ENCODE measurements at regions not wholly inside any gene's neighbourhood (a gene's known extent, or its start where the extent isn't known, plus 50 kb on each side); places are given as distances from the start of the nearest gene placed in this dataset.
"Not testable (repeated sequence)": the region's sequence is repeated elsewhere in the genome, so short reads cannot be mapped to it uniquely, and the experiment has no call there.

DNA sequence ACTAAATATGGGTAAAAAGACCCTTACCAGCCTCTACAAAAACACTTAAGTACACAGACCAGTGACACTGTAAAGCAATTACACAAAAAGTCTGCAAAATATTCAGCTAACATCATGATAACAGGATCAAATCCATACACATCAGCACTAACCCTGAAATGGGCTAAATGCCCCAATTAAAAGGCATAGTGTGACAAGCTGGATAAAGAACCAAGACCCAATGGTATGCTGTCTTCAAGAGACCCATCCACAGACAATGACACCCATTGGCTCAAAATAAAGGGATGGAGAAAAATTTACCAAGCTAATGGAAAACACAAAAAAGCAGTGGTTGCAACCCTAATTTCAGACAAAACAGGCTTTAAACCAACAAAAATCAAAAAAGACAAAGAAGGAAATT lies 221.0 kb upstream of the ISL1 start:
- DNase-seq, result no peak

DNA sequence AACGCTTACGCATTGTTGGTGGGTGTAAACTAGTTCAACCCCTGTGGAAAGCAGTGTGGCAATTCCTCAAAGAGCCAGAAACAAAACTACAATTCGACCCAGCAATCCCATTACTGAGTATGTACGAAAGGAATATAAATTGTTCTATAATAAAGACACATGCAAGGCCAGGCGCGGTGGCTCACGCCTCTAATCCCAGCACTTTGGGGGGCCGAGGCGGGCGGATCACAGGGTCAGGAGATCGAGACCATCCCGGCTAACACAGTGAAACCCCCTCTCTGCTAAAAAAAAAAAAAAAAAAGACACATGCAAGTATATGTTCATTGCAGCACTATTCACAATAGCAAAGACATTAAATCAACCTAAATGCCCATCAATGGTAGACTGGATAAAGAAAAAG lies 217.6 kb upstream of the ISL1 start:
- not testable (repeated sequence) for DNase-seq

DNA sequence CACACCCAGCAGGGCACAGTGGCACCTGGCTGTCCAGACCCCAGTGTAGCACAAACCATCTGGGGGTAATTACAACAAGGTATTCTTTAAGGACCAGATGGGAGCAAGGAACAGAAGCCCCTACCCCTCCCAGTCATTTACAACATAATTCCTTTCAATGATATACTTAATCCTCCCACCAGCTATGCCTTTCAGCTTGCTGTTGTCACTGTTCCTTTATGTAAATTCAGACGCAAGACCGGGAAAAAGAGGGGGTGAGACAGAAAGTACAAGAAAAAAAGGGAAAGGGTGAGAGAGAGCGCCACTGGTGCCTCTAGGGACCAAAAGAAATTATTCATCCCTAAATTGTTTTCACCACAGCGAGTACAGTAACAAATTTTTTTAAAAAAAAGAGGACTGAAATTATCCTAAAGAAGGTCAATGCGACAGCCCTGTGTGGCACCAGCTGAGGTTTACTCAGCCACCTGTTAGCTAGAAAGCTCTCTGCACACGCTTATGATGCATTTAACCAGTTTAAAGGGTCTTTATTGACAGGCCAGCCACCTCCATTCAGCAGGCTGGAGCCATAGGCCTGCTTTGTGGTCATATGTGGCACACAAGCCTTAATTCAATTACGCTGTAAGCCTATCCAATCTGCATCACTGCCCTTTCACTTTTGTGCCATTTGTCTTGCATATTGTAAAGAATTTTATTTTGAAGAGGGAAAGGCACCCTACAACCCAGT lies 210.2 kb upstream of the ISL1 start:
- DNase-seq, result no peak

DNA sequence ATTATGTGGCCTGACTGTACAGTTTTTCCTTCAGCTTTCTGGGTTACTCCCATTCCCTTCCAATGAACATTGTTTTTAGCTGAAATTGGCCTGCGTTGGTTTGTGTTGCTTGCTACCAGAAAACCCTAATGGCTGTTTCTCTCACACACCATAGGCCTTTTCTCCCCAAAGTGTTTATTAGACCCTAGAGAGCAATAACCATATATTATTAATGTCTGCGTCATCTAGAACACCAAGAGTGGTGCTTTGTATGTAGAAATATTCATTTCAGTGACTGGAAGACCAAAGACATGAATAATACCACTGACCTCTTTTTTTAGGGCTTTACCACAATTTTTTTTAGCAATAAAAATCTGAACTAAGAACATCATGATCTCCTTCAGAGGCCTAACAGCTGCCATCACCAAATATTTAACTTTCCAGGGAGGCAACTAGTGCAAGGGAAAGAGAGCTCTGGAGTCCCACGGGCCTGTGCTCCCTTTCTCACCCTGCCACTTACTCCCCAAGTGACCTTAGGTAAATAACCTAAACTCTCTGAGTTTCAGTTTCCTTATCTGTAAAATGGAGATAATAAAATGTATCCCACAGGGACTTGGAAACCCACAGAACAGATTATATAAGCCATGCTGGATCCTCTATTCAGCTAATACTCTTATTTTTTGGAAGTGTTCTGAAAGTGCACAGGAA lies 201.9 kb upstream of the ISL1 start:
- no peak for DNase-seq

DNA sequence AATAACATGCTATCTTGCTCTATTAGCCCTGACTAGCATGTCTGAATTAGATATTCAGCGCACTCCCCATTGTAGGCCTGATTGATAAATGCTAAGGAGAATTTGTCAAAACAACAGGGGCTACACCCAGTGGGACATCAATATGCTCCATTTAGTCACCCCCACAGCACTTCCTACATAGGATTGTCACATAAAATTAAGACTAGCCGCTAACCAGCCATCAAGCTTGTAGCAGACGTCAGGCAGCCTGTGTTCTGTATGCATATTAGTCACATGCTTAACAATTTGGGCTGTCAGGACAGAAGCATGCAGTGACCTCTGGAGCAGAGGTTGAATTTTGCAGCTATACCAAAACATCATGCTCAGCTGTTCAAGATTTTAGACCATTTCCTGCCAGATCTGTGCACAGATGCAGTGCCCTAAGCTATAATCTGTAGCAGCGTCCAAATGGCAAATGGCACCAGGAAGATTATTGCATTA lies 197.4 kb upstream of the ISL1 start:
- peak in 2 of 3 donors; percentile 1 to 2 for DNase-seq

DNA sequence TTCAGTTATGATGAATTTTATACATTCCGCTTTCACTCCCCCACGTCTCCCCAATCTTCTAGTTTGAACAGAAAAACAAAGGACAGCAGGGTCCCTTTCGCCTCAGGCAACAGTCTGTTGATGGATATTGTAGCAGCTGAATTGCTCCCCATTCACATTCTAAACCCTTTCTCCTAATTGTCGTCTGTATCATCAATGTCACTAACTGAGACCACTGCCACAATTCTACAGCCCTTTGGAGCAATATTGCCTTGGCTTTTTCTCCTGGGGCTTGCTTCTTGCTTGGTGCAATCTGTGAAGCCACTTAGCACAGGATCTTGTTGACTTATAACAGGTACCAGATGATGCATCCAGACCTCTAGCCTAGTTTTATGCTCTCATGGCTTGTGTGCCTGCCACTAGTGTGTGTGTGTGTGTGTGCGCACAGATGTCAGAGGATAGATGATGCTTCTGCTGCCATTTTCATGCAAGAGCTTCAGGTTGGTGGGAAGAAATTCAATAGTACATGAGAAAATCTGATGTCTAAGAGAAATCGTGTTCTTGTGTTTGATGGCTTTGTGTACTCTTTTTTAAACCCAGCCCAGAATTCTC lies 195.2 kb upstream of the ISL1 start:
- DNase-seq, result no peak

DNA sequence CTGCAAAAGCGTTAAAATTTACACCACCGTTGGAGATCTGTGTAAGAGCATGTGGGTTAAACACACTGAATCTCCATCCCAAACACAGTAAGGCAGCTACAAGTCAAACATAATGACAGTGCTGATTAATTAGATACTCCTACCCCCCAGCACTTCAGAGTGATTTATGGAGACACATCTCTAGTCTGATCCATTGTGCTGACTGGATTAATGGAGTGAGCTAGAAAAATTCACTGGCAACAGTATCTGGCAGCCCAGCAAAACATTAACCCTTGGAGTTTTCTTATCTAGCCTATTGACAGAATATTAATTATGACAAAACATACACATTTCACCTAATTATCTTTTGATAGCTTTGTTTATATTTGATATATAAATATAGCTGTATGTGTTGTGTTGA lies 188.6 kb upstream of the ISL1 start:
- DNase-seq, result no peak

DNA sequence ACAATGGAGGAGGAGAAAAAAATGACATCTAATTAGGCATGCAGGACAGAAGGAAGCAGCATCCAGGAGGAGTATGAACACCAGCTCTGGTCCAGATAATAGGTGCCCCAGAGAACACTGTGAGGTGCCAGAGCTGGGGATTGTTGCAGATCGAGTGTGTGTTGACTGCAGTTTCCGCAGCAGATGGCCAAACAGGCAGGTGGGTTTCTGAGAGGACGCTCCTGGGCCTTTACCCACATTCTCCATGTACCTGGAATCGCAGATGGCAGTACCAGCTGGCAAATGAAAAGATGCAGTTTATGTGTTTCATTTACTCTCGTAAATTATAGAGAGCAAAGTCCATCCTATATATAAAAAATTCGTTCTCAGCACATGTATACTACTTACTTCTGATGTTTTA lies 182.2 kb upstream of the ISL1 start:
- no peak for DNase-seq

DNA sequence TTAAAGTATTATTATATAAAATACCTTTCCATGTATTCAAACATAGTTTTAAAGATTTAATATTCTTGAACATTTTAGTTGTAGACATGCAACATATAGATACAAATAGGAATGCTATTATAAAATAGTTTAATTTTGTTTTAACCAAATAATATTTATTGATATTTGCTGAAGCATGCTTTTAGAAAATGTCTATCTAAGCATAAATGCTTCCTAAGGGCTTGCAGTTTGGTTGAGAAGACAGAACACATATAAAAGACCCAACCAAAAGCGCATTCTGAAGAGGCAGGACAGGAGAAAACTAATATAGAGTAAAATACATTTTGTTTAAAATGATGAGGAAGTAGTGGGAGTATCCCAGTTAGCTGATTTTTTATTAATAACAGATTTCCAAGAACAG lies 181.5 kb upstream of the ISL1 start:
- DNase-seq, result no peak

DNA sequence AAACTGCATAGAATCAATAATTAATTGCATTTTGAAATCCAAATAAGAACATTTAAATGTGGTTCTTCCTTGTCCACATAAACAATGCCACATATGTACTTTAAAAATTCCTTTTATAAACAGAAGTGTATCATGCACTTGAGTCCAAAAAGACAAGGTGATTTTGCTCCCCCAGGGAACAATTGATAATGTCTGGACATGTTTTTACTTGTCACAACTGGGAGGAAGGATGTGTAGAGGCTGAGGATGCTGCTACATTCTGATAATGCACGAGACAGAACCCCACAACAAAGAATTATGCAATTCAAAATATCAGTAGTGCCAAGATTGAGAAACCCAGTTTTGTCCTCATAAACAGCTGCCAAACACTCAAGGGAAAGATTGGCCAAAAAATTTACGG lies 181.1 kb upstream of the ISL1 start:
- no peak for DNase-seq

DNA sequence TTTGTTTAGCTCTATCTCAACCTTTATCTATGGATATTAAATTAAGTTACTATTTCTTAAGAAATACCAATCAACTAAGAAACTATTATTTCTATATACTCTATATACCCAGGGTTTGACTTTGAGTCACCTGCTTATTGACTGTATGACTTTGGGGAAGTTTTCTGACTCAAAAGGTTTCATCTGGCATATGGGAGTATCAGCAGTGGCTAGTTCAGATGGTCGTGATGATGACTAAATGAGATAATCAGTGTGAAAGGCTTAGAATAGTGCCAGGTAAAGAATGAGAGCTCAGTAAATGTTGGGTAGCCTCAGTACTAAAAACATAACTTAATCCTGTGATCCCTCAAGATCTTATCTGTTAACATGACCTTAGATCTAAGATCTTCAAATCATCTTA lies 179.7 kb upstream of the ISL1 start:
- DNase-seq, result no peak

DNA sequence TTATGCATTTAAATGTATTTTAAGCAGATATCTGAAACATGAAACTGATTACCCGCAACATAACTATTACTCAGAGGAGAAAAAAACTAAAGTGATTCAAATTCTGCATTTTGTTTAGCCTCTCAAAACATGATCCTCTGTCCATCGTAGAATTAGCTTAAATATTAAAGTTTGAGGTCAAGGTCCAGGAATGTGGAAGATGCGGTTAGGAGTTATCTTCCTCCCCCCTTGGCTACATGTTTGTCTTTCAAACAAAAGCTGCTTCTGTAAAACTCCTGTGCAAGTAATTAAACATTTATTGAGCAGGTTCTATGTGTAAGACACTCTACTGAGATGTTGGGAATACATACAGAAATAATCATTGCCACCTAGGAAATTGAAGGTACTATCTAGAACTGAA lies 175.0 kb upstream of the ISL1 start:
- DNase-seq, result no peak

DNA sequence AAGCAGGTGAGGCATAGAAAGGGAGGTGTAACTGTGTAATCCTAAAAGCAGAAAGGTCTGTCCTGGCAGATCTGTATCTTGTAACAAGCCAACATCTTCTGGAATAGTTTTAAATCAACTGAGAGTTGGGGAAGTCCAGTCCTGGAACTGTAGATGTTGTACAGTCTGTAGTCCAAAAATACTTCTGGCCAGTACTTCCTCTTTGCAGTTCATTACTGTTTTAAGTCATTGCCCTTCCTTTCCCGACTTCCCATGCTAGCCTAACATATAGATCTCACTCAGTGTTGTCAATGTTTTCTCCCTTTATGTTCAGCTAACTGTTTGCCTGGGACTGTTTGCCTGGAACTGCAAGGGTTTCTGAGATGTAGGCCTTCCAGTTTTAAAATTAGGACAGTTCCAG lies 168.5 kb upstream of the ISL1 start:
- DNase-seq, result no peak

DNA sequence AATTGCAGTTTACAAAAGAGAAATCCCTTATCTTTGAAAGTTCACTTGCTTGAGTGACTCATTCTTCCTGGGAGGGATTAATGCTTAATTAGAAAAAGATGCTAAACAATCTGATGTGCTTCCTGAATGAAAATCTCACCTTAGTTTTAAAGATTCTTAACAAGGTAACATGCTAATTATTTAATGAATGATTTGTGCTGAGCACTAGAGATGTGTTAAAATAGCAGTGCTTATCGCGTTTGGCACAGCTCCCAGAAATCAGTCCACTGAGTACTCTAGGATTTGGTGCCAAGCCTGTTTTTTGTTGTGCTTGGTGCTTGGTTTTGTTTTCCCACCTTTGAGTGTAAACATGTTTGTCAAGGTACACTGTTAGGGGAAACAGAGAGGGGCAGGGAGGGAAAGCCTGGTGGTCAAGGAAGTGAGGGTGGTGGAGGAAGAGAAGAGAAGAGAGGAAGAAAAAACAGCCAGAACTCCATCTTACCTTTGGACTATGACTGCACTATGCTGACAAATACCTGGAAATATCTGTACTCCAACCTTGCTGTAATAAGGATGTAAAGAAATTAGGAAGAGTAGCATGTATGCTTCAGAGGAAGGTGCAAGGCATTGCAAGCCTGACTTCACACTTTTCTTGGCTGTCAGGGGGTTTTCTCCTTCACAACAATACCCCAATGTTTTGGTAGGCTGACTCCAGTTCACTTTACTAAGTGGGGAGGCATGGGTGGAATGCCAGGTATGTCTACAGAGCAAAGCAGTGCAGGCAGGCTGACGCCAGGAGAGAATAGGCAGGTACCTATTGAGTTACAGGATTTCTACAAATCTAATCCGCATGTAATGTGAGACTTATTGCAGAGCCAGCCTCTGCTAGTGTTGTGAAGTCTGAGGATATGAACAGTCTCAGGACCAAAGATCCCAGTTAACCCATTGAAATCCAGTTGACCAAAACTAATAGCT lies 157.2 kb upstream of the ISL1 start:
- DNase-seq, result no peak

DNA sequence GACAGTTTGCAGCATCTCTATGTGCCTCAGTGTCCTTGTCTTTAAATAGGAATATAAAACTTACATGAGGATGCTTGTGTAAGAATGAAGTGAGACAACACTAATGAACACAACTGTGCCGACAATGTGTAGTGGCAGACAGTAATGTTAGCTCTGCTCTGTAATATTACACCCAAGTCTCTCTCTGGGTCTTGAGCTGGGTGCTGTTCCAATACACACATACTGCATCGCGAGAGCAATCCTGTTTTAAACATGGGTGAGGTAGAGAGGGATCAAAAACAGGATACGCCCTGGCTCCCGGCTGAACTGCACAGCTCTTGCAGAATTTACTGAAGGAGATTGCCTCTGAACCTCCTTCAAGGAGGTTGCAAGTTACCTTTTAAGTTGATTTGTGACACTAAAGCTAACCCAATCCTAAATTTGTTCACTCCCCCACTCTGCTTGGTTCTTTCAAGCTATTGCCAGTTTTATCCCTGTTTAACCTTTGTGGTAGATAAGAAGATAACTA lies 155.2 kb upstream of the ISL1 start:
- no peak for DNase-seq

DNA sequence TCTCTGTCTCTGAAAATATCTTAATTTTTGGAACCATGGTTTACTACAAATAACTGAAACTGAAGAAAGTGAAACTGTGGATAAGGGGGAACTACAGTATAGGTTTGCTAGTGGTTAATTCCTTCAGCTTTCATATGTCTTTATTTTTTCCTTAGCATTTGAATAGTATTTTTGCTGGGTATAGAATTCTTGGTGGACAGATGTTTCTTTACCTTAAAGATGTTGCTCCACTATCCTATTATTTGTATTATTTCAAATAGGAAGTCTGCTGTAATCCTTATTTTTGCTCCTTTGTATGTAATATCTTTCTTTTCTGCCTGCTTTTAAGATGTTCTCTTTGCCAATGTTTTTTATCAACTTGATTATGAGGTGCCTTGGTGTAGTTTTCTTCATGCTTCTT lies 152.9 kb upstream of the ISL1 start:
- DNase-seq, result no peak

DNA sequence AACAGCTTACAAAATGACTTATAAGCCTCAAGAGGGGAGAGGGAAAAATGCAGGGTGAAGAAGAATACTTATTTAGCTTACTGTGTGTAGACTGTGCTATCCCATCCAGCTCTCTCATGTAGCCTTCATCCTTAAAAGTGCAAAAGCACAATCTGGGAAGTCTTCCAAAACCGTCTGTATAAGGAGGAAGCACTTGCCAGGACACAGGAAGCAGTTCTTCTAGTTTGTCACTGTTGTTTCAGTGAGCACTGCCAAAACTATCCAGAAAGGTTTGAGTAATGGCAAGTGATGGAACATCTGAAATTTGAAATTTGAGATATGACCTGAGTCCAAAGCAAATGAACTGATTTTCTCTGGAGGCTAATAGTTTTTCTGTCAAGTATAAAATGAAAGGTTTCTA lies 140.8 kb upstream of the ISL1 start:
- no peak for DNase-seq

DNA sequence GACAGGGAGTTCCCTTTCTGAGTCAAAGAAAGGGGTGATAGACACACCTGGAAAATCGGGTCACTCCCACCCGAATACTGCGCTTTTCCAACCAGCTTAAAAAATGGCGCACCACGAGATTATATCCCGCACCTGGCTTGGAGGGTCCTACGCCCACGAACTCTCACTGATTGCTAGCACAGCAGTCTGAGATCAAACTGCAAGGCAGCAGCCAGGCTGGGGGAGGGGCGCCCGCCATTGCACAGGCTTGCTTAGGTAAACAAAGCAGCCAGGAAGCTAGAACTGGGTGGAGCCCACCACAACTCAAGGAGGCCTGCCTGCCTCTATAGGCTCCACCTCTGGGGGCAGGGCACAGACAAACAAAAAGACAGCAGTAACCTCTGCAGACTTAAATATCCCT lies 132.3 kb upstream of the ISL1 start:
- DNase-seq, result not testable (repeated sequence)

DNA sequence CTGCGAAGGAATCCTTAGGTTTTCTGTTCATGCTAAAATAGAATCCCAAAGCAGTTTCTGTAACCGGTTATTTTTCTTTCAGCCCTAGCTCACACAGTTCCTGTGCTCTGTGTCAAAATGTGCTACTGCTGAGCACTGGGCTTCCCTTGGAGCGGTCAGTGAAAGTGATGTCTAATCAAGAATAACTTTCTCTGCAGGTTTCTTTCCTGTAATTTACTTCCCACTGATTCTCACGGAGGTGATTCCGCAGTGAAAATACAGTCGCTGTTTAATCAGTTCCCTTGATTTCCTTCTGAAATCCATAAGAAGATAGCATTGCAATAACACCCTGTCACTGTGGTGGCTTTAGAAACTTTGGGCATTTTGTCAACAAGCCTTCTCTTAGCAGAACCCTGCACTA lies 112.0 kb upstream of the ISL1 start:
- no peak for DNase-seq

DNA sequence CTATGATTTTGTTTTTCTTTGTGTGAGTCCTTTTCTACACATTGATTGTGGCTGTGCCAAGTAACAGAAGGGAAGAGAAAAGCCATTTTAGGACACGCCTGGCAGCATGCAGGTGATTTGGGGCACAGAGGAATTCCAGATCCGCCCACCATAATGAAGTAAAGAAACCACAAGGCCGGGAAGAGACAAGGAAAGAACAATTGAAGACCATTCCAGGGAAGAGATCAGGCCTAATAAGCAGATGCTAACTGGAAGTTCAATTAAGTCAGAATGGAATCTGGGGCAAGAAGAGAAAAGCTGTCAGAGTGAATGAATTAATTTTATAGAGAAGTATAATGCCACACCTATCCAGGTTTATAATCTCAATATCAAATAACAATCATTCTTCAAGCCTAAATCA lies 110.2 kb upstream of the ISL1 start:
- no peak for DNase-seq

DNA sequence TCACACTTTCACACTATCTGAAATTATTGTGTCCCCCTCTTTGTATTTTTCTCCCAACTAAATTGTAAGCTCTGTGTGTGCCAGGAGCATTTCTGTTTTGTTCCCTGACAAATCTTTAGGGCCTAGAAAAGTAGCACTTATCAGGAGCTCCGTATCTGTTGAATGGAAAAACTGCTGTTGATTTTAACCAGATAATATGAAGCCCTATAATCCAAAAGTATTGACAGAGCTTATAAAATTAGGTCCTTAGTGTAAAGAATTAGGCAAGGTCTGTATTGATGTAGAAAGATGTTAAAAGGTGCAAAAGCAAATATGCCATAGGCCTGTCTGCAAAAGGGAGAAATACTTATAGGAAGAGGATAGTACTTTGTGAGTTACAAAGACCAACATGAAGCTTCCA lies 109.4 kb upstream of the ISL1 start:
- no peak for DNase-seq

DNA sequence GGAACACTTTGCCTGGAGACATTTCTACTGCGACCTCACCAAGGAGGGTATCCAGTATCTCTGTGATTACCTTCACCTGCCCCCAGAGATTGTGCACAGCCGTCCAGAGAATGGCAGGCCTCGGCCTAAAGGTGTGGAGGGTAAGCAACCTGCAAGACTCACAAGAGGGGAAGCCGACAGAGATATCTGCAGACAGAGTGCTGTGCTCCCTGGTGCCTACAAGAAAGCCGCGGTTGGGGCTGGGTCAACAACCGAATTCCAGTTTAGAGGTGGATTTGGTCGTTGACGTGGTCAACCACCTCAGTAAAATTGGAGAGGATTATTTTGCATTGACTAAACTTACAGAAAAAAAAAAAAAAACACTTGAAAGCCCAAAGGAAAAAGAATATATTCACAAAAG lies 107.8 kb upstream of the ISL1 start:
- DNase-seq, result no peak
